ENCODE measurements at regions not wholly inside any gene's neighbourhood (a gene's known extent, or its start where the extent isn't known, plus 50 kb on each side); places are given as distances from the start of the nearest gene placed in this dataset.
"Not testable (repeated sequence)": the region's sequence is repeated elsewhere in the genome, so short reads cannot be mapped to it uniquely, and the experiment has no call there.

GRCh38 chr22:25407226-25407858 is 157.1 kb upstream of the GRK3 start:
- TF ChIP-seq, protein P1, sequence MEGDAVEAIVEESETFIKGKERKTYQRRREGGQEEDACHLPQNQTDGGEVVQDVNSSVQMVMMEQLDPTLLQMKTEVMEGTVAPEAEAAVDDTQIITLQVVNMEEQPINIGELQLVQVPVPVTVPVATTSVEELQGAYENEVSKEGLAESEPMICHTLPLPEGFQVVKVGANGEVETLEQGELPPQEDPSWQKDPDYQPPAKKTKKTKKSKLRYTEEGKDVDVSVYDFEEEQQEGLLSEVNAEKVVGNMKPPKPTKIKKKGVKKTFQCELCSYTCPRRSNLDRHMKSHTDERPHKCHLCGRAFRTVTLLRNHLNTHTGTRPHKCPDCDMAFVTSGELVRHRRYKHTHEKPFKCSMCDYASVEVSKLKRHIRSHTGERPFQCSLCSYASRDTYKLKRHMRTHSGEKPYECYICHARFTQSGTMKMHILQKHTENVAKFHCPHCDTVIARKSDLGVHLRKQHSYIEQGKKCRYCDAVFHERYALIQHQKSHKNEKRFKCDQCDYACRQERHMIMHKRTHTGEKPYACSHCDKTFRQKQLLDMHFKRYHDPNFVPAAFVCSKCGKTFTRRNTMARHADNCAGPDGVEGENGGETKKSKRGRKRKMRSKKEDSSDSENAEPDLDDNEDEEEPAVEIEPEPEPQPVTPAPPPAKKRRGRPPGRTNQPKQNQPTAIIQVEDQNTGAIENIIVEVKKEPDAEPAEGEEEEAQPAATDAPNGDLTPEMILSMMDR (IDR thresholded peaks at IDR 0.05; ENCODE audit: low read length, missing control alignments): no peak
- no peak overlapping the region for H3K4me3 ChIP-seq (replicated peaks; ENCODE audit: low read depth, low read length)
- no peak for DNase-seq (ENCODE audit: low read depth)

GRCh38 chr22:25407859-25408229 is 156.6 kb upstream of the GRK3 start:
- no peak for DNase-seq (ENCODE audit: low read depth)
- H3K4me3 ChIP-seq (replicated peaks; ENCODE audit: low read depth, low read length): no peak overlapping the region
- TF ChIP-seq, protein P1 (IDR thresholded peaks at IDR 0.05; ENCODE audit: low read length, missing control alignments): no peak

DNA sequence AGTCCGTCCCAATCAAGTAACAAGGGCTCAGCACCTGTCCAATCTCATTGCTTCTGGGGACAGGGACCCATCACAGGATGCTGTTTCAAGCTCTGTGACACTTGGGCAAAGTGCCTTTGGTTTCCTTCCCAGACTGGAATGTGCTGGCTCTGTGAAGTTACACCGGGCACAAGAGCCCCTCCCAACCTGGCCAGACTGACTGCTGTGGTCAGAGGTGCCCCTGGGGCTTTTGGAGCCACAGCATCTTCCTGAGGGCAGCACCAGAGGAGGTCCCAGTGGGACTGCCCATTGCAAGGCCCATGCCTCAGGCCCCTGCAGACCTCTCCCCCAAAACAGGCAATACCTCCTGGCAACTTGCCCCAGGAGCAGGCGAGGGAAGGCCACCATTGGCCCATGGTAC is 155.2 kb upstream of the GRK3 start:
- H3K4me3 ChIP-seq (replicated peaks; ENCODE audit: low read depth, low read length): no peak overlapping the region
- TF ChIP-seq, protein P1 (IDR thresholded peaks at IDR 0.05; ENCODE audit: low read length, missing control alignments): no peak
- no peak for DNase-seq (ENCODE audit: low read depth)

- H3K4me3 ChIP-seq (replicated peaks; ENCODE audit: low read depth, low read length): no peak overlapping the region
- no peak for DNase-seq (ENCODE audit: low read depth)
- TF ChIP-seq, protein P1 (IDR thresholded peaks at IDR 0.05; ENCODE audit: low read length, missing control alignments): no peak
These were observed 153.6 kb upstream of the GRK3 start for GRCh38 chr22:25410849-25411248.

DNA sequence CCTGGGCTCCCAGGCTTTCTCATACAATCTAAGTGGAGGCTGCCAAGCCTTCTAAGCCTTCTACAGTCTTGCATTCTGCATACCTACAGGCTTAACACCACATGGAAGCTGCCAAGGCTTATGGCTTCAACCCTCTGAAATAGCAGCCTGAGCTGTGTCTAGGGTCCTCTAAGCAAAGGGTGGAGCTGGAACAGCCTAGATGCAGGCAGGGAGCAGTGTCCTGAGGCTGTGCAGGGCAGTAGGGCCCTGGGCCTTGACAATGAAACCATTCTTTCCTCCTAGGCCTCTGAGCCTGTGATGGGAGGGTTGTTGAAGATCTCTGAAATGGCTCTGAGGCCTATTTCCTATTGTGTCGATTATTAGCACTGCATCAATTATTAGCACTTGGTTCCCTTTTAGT is 150.9 kb upstream of the GRK3 start:
- no peak overlapping the region for H3K4me3 ChIP-seq (replicated peaks; ENCODE audit: low read depth, low read length)
- TF ChIP-seq, protein P1 (IDR thresholded peaks at IDR 0.05; ENCODE audit: low read length, missing control alignments): no peak
- no peak for DNase-seq (ENCODE audit: low read depth)

DNA sequence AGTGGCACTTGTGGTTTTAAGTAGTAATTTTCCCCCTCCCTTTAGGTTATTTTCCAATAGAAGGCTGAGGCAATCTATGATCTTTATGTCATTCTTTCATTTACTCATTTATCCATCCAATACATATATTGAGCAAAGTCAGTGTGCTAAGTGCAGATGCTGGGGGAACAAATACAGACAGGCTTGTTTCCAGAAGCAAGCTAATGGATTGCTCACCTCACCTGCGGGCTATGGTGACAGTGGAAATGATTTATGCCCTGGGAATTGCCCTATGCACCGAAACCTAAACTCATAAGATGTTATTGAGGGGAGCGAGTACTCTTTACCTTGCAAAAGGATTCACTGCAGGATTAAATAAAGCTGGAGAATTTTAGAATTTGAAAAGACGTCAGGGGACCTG is 148.7 kb upstream of the GRK3 start:
- not testable (repeated sequence) for DNase-seq (ENCODE audit: low read depth); H3K4me3 ChIP-seq (replicated peaks; ENCODE audit: low read depth, low read length)

DNA sequence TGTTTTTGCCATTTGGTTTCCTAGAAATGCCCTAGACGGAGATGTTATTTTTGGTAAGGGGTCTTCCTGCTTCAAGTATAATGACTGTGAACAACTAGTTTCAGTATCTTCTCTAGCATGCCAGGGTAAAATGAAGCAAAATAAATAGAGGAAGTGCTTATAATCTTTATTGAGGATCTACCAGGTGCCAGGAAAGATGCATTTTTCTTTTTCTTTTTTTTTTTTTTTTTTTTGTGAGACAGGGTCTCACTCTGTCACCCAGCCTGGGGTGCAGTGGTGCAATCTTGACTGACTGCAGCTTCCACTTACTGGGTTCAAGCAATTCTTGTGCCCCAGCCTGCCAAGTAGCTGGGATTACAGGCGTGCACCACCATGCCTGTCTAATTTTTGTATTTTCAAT is 146.6 kb upstream of the GRK3 start:
- DNase-seq (ENCODE audit: low read depth); H3K4me3 ChIP-seq (replicated peaks; ENCODE audit: low read depth, low read length): not testable (repeated sequence)

GRCh38 chr22:25419247-25420113 is 145.0 kb upstream of the GRK3 start:
- H3K4me3 ChIP-seq (replicated peaks; ENCODE audit: low read depth, low read length): no peak overlapping the region
- TF ChIP-seq, protein P1 (IDR thresholded peaks at IDR 0.05; ENCODE audit: low read length, missing control alignments): no peak
- DNase-seq (ENCODE audit: low read depth): no peak

GRCh38 chr22:25420114-25420441 is 144.4 kb upstream of the GRK3 start:
- DNase-seq (ENCODE audit: low read depth); H3K4me3 ChIP-seq (replicated peaks; ENCODE audit: low read depth, low read length): not testable (repeated sequence)

All from fibroblast of pulmonary artery (primary cell).